GM12878 (cell line): ENCODE measurements at regions not wholly inside any gene's neighbourhood (a gene's known extent, or its start where the extent isn't known, plus 50 kb on each side); places are given as distances from the start of the nearest gene placed in this dataset.

Source experiments
- CREM ChIP-seq: IDR thresholded peaks from 2 replicates; pipeline ENCODE4 v1.6.1; 2014; ENCODE audit warnings: antibody characterized with exemption, low read depth
- FOXM1 ChIP-seq: IDR thresholded peaks from 2 replicates; pipeline ENCODE4 v1.6.1; 2012; ENCODE audit warnings: low read depth, mild to moderate bottlenecking, inconsistent platforms, low read length, moderate library complexity
- HDAC6 ChIP-seq: fragments of 200-600 bp; sonication (generic); IDR thresholded peaks from one replicate; pipeline ENCODE4 v1.8.0; 2017; ENCODE audit warnings: antibody characterized with exemption; ENCODE audit not compliant: unreplicated experiment
- STAT3 ChIP-seq: IDR thresholded peaks from 2 replicates; pipeline ENCODE4 v1.6.1; 2011; ENCODE audit warnings: low read depth, low read length, improper control_type of control experiment
- ZBTB11 ChIP-seq: fragments of 450-650 bp; formaldehyde crosslinking; IDR thresholded peaks from 2 replicates; pipeline ENCODE4 v1.5.0; 2022; ENCODE audit warnings: mild to moderate bottlenecking, missing genetic modification characterization
- TF ChIP-seq, protein P1 (sequence below): fragments of 450-650 bp; IDR thresholded peaks from 2 replicates; pipeline ENCODE4 v1.6.1; 2016; ENCODE audit warnings: mild to moderate bottlenecking, moderate library complexity, borderline replicate concordance
- TF ChIP-seq, protein P2 (sequence below): IDR thresholded peaks from 2 replicates; pipeline ENCODE4 v1.6.1; 2012; ENCODE audit warnings: improper control_type of control experiment, low read depth, low read length; ENCODE audit not compliant: insufficient replicate concordance

DNA sequence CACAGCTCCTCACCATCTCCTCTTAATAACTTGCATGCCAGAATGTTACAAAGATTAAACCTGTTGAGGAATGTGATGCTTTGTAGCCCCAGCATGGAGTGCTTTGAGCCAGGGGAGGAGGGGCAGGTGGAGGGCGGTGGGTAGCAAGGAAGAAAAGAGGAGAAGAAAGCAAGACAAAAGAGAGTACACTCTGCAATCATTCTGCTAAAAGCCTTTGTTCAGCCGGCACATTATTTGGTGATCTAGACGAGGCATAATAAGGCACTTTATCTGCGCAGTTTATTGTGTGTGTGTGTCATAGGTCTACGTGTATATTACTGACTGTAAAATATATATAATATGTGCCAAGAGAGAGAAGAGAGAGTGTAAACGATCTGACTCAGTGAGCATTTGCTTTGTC lies 139.1 kb downstream of the SOX9 start (continued):
- TF ChIP-seq ZBTB11 (CRISPR knock-in tag) (no peak), STAT3 (no peak), FOXM1 (no peak), HDAC6 (no peak), CREM (no peak)
- TF ChIP-seq, protein P1, sequence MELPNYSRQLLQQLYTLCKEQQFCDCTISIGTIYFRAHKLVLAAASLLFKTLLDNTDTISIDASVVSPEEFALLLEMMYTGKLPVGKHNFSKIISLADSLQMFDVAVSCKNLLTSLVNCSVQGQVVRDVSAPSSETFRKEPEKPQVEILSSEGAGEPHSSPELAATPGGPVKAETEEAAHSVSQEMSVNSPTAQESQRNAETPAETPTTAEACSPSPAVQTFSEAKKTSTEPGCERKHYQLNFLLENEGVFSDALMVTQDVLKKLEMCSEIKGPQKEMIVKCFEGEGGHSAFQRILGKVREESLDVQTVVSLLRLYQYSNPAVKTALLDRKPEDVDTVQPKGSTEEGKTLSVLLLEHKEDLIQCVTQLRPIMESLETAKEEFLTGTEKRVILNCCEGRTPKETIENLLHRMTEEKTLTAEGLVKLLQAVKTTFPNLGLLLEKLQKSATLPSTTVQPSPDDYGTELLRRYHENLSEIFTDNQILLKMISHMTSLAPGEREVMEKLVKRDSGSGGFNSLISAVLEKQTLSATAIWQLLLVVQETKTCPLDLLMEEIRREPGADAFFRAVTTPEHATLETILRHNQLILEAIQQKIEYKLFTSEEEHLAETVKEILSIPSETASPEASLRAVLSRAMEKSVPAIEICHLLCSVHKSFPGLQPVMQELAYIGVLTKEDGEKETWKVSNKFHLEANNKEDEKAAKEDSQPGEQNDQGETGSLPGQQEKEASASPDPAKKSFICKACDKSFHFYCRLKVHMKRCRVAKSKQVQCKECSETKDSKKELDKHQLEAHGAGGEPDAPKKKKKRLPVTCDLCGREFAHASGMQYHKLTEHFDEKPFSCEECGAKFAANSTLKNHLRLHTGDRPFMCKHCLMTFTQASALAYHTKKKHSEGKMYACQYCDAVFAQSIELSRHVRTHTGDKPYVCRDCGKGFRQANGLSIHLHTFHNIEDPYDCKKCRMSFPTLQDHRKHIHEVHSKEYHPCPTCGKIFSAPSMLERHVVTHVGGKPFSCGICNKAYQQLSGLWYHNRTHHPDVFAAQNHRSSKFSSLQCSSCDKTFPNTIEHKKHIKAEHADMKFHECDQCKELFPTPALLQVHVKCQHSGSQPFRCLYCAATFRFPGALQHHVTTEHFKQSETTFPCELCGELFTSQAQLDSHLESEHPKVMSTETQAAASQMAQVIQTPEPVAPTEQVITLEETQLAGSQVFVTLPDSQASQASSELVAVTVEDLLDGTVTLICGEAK: no peak
- TF ChIP-seq, protein P2, sequence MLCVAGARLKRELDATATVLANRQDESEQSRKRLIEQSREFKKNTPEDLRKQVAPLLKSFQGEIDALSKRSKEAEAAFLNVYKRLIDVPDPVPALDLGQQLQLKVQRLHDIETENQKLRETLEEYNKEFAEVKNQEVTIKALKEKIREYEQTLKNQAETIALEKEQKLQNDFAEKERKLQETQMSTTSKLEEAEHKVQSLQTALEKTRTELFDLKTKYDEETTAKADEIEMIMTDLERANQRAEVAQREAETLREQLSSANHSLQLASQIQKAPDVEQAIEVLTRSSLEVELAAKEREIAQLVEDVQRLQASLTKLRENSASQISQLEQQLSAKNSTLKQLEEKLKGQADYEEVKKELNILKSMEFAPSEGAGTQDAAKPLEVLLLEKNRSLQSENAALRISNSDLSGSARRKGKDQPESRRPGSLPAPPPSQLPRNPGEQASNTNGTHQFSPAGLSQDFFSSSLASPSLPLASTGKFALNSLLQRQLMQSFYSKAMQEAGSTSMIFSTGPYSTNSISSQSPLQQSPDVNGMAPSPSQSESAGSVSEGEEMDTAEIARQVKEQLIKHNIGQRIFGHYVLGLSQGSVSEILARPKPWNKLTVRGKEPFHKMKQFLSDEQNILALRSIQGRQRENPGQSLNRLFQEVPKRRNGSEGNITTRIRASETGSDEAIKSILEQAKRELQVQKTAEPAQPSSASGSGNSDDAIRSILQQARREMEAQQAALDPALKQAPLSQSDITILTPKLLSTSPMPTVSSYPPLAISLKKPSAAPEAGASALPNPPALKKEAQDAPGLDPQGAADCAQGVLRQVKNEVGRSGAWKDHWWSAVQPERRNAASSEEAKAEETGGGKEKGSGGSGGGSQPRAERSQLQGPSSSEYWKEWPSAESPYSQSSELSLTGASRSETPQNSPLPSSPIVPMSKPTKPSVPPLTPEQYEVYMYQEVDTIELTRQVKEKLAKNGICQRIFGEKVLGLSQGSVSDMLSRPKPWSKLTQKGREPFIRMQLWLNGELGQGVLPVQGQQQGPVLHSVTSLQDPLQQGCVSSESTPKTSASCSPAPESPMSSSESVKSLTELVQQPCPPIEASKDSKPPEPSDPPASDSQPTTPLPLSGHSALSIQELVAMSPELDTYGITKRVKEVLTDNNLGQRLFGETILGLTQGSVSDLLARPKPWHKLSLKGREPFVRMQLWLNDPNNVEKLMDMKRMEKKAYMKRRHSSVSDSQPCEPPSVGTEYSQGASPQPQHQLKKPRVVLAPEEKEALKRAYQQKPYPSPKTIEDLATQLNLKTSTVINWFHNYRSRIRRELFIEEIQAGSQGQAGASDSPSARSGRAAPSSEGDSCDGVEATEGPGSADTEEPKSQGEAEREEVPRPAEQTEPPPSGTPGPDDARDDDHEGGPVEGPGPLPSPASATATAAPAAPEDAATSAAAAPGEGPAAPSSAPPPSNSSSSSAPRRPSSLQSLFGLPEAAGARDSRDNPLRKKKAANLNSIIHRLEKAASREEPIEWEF: no peak
